PFSK-1 (cell line): ENCODE measurements at regions not wholly inside any gene's neighbourhood (a gene's known extent, or its start where the extent isn't known, plus 50 kb on each side); places are given as distances from the start of the nearest gene placed in this dataset.

ENCODE experiments used
- POLR2AphosphoS5 ChIP-seq: IDR thresholded peaks from 2 replicates; pipeline ENCODE4 v1.6.1; 2012; ENCODE audit warnings: low read depth, mild to moderate bottlenecking, control low read depth, low read length, moderate library complexity
- REST ChIP-seq, 2 experiments: IDR thresholded peaks; 2 replicates each; pipeline versions ENCODE4 v1.6.1 to v1.8.0; 2011 to 2012; ENCODE audit warnings: low read depth in 2 of 2, low read length in 2 of 2, control low read depth in 1 of 2, inconsistent platforms in 1 of 2, mild to moderate bottlenecking in 1 of 2, moderate library complexity in 1 of 2; ENCODE audit not compliant: insufficient read depth in 1 of 2
- TAF1 ChIP-seq: IDR thresholded peaks from 2 replicates; pipeline ENCODE4 v1.6.1; 2012; ENCODE audit warnings: low read length, control low read depth, borderline replicate concordance; ENCODE audit not compliant: insufficient read depth

- TF ChIP-seq TAF1 = no peak
- no peak for TF ChIP-seq REST (IDR thresholded peaks at IDR 0.05; ENCODE audit: insufficient read depth in 1 of 2, low read depth in 2 of 2, low read length in 2 of 2)
- no peak for TF ChIP-seq POLR2AphosphoS5
Observed at GRCh38 chr3:145754605-145755289, 406.2 kb downstream of the PLOD2 start.
